HG03064 (cell line): ENCODE measurements at regions not wholly inside any gene's neighbourhood (a gene's known extent, or its start where the extent isn't known, plus 50 kb on each side); places are given as distances from the start of the nearest gene placed in this dataset.

ENCODE experiments used
- ATAC-seq: cut with Tn5 transposase; IDR thresholded peaks from one replicate; pipeline ENCODE4 v1.9.1; 2021; ENCODE audit warnings: low read depth; ENCODE audit not compliant: unreplicated experiment

DNA sequence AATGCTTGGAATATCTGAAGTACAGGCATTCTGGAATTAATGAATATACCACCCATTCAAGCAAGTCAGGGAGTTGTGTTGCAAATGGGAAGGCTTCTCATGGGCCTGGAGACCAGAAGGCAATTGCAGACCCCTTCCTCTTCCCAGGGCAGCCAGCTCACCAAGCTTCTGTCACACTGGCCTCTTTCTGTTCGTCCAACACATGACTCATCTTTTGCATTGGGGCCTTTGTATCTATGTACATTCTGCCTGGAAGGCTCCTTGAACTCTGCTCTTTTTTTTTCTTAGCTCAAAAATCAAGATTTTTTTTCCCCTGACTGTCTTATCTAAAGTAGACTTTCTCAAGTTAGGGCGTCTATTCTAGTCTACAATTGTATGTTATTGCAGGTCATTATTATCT lies 132.9 kb upstream of the MYLIP start:
- ATAC-seq, result no peak

DNA sequence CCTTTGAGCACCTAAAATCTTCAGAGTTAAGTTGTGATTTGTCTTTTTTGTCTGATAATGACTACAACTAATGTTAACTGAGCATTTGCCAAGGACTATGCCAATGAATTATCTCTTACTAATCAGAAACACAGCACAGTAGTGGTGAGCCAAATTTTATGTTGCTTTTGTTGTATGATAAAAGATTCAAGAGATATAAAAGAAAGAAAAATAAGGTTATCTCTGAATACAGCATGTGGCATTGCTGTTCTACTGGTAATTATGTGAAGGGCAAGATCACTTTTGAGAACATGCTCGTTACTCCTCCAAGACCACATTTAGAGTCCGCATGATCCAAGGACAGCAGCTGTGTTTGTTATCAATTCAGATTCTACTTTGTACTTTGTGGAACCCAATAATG lies 133.4 kb upstream of the MYLIP start:
- no peak for ATAC-seq

DNA sequence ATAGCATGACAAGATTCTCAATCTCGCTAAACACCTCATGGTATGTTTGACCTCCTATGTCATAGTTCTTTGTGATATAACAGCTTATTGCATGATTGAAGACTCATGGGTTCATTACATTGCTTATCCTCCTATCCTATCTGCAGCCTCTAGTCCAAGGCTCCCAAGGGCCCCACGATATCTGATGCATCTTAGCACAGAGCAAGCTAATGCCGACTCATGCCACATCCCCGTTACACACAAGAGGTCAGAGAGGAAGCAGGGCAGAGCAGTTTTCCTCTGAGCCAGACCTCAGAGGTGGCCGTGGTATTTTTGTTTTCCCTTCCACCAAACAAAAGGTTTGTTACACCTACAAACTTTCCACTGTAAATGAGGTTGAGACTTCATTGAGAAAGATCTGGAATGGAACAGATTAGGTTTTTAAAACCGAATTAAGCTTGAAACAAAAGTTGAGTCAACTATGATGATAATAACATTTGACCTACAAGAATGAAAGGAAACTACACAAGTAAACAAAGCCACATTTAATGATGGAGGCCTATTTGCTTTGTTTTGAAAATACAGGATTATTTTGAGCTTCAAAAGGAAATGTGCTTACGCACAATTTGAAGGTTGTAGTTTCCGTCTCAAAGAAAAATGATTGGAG lies 133.9 kb upstream of the MYLIP start:
- ATAC-seq, result no peak

DNA sequence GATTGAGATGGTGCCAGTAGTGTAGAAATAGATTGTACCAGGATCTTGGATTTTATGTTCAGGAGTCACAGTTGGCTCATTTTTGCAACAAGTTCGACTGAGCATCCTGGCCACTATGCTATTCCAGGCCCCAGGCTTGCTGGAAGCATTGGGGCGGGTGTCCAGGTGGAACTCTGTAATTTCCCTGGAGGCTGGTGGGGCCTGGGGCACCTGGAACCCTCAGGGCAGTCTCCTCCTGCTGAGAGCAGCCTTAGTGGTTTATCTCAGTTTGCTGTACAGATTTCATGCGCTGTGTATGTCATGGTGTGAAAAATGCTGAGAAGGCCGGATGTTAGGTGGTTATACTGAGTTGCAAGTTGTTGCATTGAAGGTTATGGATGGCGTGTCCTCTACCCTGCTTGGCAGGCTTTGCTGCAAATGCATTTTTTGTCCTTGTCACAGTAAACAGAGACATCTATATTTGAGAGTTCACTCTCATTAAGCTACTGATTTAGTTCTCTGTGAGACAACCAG lies 135.1 kb upstream of the MYLIP start:
- ATAC-seq, result no peak

- ATAC-seq, result no peak
Observed at GRCh38 chr6:15990179-15990578, 138.7 kb upstream of the MYLIP start.

GRCh38 chr6:15989397-15989796 lies 139.5 kb upstream of the MYLIP start:
- ATAC-seq, result no peak

GRCh38 chr6:15987569-15987968 lies 141.3 kb upstream of the MYLIP start:
- no peak for ATAC-seq

GRCh38 chr6:15986027-15986629 lies 142.8 kb upstream of the MYLIP start:
- no peak for ATAC-seq

GRCh38 chr6:15985379-15985959 lies 143.4 kb upstream of the MYLIP start:
- ATAC-seq, result no peak

DNA sequence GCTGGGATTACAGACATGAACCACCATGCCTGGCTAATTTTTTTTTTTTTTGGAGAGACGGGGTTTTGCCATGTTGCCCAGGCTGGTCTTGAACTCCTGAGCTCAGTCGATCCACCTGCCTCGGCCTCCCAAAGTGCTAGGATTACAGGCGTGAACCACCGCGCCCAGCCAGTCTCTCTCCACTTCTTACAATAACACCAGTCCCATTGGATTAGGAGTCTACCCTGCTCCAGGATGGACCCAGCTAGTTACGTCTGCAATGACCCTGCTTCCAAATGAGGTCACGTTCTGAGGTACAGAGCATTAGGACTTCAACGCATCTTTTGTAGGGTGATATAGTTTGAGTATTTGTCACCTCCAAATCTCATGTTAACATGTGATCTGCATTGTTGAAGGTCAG lies 146.9 kb upstream of the MYLIP start:
- ATAC-seq, result no peak

GRCh38 chr6:15980801-15981200 lies 148.1 kb upstream of the MYLIP start:
- no peak for ATAC-seq

DNA sequence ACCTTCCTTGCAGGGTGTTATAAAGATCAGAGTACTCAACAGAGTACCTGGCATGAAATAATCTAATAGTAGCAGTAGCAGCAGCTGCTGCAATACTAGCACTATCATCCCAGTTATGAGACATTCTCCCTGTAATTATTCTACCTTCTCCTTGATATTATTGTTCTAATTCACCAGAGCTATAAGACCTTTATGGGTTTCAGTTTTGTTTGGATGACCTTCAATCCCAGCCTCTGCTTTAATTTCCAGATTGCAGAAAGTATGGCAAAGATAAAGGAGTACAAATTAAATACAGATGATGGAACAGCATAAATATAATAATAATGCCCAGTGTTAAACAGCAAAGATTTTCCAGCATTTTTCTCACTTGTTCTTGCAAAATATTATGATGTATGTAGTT lies 150.5 kb upstream of the MYLIP start:
- no peak for ATAC-seq

DNA sequence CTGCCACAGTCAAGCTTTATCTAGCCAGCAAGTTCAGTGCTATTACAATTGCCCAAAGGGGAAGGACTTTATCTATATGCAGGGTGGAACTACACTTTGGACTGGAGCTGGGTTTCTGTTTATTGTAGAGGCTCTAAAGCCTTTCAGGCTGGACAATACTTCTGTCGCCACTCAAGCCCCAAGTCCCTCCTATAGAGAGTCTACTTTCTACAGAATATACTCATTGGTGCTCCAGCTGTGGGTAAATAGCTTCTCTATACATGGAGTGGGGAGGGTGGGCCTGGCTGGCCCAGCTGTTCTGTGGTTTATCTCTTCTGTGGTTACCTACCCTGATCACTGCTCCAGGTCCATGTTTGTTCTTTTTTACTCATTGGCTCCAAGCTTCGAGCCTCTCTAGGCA lies 151.8 kb upstream of the MYLIP start:
- ATAC-seq, result no peak

- no peak for ATAC-seq
Observed at GRCh38 chr6:15974817-15975216, 154.1 kb upstream of the MYLIP start.

DNA sequence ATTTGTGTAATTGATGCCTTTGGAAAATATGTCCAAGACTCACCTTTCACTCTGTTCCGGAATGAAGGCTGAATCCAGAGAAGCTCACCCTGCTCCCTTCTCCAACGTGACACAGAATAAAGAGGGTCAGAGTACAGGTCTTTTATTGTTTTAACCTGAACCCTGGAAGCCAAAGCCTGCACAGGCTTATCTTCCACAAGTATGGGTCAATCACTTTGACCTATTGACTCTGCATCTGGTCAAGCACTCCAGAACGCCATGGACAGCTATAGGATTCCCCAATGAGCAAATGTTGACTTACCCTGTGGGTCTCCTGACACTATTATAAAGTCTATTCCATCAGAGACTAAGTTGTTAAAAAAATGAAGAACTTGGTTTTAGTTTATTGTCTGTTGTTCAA lies 158.4 kb upstream of the MYLIP start:
- no peak for ATAC-seq

GRCh38 chr6:15969236-15969778 lies 159.6 kb upstream of the MYLIP start:
- ATAC-seq, result no peak

DNA sequence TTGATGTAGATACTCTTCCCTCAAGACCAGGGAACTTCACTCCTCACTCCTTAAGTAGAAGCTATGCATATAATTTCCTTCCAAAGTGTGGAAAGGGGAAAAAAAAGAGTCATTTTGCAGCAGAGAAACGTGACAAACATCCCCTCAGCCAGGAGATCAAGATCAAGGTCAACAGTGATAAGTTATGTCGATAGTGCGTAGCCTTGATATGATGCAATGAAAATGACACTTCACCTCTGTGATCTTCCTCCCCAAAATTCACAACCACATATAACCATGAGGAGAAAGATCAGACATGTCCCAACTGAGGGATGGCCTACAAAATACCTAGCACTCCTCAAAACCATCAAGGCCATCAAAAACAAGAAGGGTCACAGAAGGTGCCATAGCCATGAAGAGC lies 160.4 kb upstream of the MYLIP start:
- ATAC-seq, result no peak

DNA sequence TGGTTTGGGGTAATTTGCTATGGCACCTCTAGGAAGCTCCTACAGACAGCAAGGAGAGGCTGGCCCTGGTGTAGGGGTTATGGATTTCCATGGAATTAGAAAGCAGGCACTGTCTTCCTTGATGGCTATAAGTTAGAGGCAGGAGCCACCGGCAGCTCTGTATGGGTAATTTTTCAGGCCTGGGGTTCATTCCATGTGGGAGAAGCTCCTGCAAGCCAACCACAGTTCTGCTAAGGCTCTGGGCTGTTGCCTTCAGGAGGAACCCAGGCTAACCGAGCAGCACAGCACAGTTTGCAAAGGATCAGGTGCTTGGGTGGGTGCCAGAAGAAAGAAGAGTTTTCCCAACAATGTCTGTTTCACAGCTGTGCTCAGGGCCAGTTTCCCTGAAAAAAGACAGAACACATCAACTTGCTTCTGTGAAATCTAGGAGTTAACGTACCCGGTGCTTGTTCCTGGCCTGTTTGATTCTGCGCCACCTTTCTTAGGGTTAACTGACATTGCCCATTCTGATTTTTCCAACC lies 162.8 kb upstream of the MYLIP start:
- ATAC-seq, result no peak

DNA sequence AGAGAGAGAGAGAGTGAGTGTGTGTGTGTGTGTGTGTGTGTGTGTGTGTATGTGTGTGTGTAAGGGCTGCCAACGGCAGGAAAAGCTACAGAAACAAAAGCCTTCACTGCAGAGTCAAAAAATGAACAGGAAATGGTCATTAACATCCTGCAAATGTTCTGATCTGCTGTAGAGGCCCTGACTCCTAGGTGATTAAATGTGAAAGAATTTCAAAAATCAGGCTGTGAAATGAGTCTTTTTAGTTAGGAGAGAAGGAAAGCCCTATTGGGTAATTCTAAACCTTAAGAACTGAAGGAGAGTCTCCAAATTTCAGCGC lies 166.5 kb upstream of the MYLIP start:
- ATAC-seq, result no peak

DNA sequence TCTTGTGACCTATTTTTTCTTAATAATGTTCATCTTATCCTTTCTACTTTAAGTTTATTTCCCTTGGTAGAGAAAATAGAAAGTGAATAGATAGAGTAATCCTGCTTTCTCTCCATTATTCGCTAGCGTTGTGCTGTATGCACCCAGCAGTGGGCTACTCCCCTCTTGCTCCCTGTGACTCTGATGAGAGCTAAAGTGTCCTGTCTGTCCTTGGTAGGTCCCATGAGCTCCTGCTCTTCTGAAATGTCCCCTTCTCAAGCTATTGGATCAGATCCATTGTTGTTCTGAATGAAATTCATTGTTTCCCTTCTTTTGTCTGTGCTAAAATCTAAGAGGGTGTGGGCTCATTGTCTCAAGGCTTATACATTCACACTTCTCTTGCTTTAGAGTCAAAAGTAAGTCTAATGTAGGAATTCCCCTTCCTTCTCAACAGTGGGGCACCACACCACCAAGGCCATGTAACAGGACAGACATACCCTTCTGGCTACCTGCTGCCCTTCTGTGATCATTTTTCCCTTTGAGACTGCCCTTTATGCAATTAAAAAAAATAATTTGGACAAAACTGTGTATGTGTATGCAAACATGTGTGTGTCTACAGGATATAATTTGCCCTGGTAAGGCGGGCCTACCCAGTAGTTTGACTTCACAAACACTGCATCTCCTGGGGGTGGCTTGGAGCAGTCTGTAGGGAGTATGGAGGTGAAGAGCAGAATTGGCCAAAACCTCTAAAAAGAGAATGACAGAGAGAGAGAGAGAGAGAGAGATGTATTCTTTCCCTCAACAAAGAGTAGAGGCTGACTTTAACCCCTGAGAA lies 167.0 kb upstream of the MYLIP start:
- no peak for ATAC-seq
